ENCODE measurements at regions not wholly inside any gene's neighbourhood (a gene's known extent, or its start where the extent isn't known, plus 50 kb on each side); places are given as distances from the start of the nearest gene placed in this dataset.

- H3K9ac ChIP-seq, result no peak overlapping the region
- H3K4me3 ChIP-seq, result no peak overlapping the region
- H3K4me1 ChIP-seq (ENCODE audit: insufficient read depth), result no peaks in the 10 kb centered on the region
- H3K79me2 ChIP-seq (ENCODE audit: insufficient read depth), result no peaks in the 10 kb centered on the region
- no peaks in the 10 kb centered on the region for H3K27me3 ChIP-seq (replicated peaks; ENCODE audit: insufficient read depth)
- no peaks in the 10 kb centered on the region for H3K9me3 ChIP-seq (ENCODE audit: low read depth)
- H4K20me1 ChIP-seq (ENCODE audit: insufficient read depth), result no peaks in the 10 kb centered on the region
- WGBS, 2 experiments (ENCODE audit: low coverage in 1 of 2, low lambda C conversion rate in 2 of 2, missing lambda C conversion rate in 2 of 2), result 30 to 37% methylated on average over 4 of the region's 4 CpGs
- no peak overlapping the region for H3K4me2 ChIP-seq (ENCODE audit: unreplicated experiment)
- no peaks in the 10 kb centered on the region for H3K36me3 ChIP-seq (ENCODE audit: low read depth)
- in situ Hi-C loops (cut with MboI), result no loop called here
- no peaks in the 10 kb centered on the region for H3F3A ChIP-seq (ENCODE audit: insufficient read depth)
- H3K27ac ChIP-seq, result no peak overlapping the region
- DNase-seq, result no peak
- H2AFZ ChIP-seq, result no peak overlapping the region
- no peaks in the 10 kb centered on the region for H3K9me2 ChIP-seq (ENCODE audit: insufficient read depth)
- no peak for TF ChIP-seq EZH2 (IDR thresholded peaks at IDR 0.05; ENCODE audit: insufficient read depth, poor library complexity, severe bottlenecking)
- no peak for TF ChIP-seq EZH2phosphoT487 (IDR thresholded peaks at IDR 0.05; ENCODE audit: insufficient read depth, low read depth)
Measured at GRCh38 chr12:4074129-4074528, 199.4 kb upstream of the CCND2 start.

DNA sequence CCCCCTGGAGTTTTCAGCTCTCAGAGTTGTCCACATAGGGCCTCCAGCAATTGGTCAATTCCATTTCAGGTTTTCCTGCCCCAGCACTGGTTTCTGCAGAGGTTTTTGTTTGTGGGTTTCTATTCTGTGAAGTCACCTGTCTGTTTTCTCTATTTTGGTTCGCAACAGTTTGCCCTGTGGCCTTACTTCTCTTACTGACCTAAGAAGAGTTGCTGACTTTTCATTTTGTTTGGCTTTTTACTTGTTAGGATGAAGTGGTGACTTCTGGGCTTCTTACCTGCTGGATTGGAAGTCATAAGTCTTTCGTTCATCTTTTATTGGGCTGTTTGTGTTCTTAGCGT lies 196.4 kb upstream of the PARP11 start:
- Histone ChIP-seq H3K27ac (no peak overlapping the region), H3K9me3 (ENCODE audit: low read depth) (no peaks in the 10 kb centered on the region), H3K4me2 (ENCODE audit: unreplicated experiment) (no peak overlapping the region), H2AFZ (no peak overlapping the region), H3K36me3 (ENCODE audit: low read depth) (no peaks in the 10 kb centered on the region), H3K9ac (no peak overlapping the region), H4K20me1 (ENCODE audit: insufficient read depth) (no peaks in the 10 kb centered on the region), H3F3A (ENCODE audit: insufficient read depth) (no peaks in the 10 kb centered on the region), H3K4me1 (ENCODE audit: insufficient read depth) (no peaks in the 10 kb centered on the region), H3K27me3 (replicated peaks; ENCODE audit: insufficient read depth) (no peaks in the 10 kb centered on the region), H3K4me3 (no peak overlapping the region), H3K9me2 (ENCODE audit: insufficient read depth) (no peaks in the 10 kb centered on the region), H3K79me2 (ENCODE audit: insufficient read depth) (no peaks in the 10 kb centered on the region)
- 35 to 44% methylated on average over 3 of the region's 3 CpGs for WGBS, 2 experiments (ENCODE audit: low coverage in 1 of 2, low lambda C conversion rate in 2 of 2, missing lambda C conversion rate in 2 of 2)
- no peak for DNase-seq
- in situ Hi-C loops (cut with MboI), result no loop called here
- TF ChIP-seq EZH2phosphoT487 (IDR thresholded peaks at IDR 0.05; ENCODE audit: insufficient read depth, low read depth) (no peak), EZH2 (IDR thresholded peaks at IDR 0.05; ENCODE audit: insufficient read depth, poor library complexity, severe bottlenecking) (no peak)

GRCh38 chr12:4068981-4069669 lies 195.9 kb upstream of the PARP11 start:
- Histone ChIP-seq H3K27ac (no peak overlapping the region), H3K27me3 (replicated peaks; ENCODE audit: insufficient read depth) (no peaks in the 10 kb centered on the region; the same call in 1 of the 2 replicates), H3K9me3 (ENCODE audit: low read depth) (no peaks in the 10 kb centered on the region), H3K4me2 (ENCODE audit: unreplicated experiment) (no peak overlapping the region), H3K36me3 (ENCODE audit: low read depth) (no peaks in the 10 kb centered on the region), H2AFZ (no peak overlapping the region), H3K4me3 (no peak overlapping the region), H3K9me2 (ENCODE audit: insufficient read depth) (no peaks in the 10 kb centered on the region), H3K9ac (no peak overlapping the region), H3K79me2 (ENCODE audit: insufficient read depth) (no peaks in the 10 kb centered on the region), H3F3A (ENCODE audit: insufficient read depth) (no peaks in the 10 kb centered on the region), H4K20me1 (ENCODE audit: insufficient read depth) (no peaks in the 10 kb centered on the region), H3K4me1 (ENCODE audit: insufficient read depth) (no peaks in the 10 kb centered on the region)
- 0% methylated on average over 2 of the region's 2 CpGs for WGBS, 2 experiments (ENCODE audit: low coverage in 1 of 2, low lambda C conversion rate in 2 of 2, missing lambda C conversion rate in 2 of 2)
- DNase-seq, result no peak
- TF ChIP-seq EZH2 (IDR thresholded peaks at IDR 0.05; ENCODE audit: insufficient read depth, poor library complexity, severe bottlenecking) (no peak), EZH2phosphoT487 (IDR thresholded peaks at IDR 0.05; ENCODE audit: insufficient read depth, low read depth) (no peak)
- in situ Hi-C loops (cut with MboI), result no loop called here

DNA sequence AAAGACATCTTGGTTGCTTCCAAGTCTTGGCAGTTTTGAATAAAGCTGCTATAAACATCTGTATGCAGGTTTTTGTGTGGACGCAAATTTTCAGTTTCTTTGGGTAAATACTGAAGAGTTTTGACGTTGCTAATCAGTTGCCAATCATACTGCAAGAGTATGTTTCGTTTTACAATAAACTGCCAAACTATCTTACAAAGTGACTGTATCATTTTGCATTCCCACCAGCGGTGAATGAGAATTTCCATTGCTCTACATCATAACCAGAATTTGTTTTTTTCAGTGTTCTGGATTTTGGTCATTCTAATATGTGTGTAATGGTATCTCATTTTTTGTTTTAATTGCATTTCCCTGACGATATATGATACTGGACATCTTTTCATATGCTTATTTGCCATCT lies 190.8 kb upstream of the PARP11 start:
- no peak overlapping the region for H2AFZ ChIP-seq
- H3F3A ChIP-seq (ENCODE audit: insufficient read depth), result no peaks in the 10 kb centered on the region
- TF ChIP-seq EZH2phosphoT487 (IDR thresholded peaks at IDR 0.05; ENCODE audit: insufficient read depth, low read depth) (no peak), EZH2 (IDR thresholded peaks at IDR 0.05; ENCODE audit: insufficient read depth, poor library complexity, severe bottlenecking) (no peak)
- no peak overlapping the region for H3K4me3 ChIP-seq
- no peak overlapping the region for H3K27ac ChIP-seq
- no peaks in the 10 kb centered on the region for H3K79me2 ChIP-seq (ENCODE audit: insufficient read depth)
- no peaks in the 10 kb centered on the region; the same call in 1 of the 2 replicates for H3K27me3 ChIP-seq (replicated peaks; ENCODE audit: insufficient read depth)
- no peaks in the 10 kb centered on the region for H3K9me2 ChIP-seq (ENCODE audit: insufficient read depth)
- H3K4me2 ChIP-seq (ENCODE audit: unreplicated experiment), result no peak overlapping the region
- no peaks in the 10 kb centered on the region for H3K9me3 ChIP-seq (ENCODE audit: low read depth)
- no peaks in the 10 kb centered on the region for H3K36me3 ChIP-seq (ENCODE audit: low read depth)
- in situ Hi-C loops (cut with MboI), result no loop called here
- no peak for DNase-seq
- H3K4me1 ChIP-seq (ENCODE audit: insufficient read depth), result no peaks in the 10 kb centered on the region
- no peak overlapping the region for H3K9ac ChIP-seq
- no peaks in the 10 kb centered on the region for H4K20me1 ChIP-seq (ENCODE audit: insufficient read depth)
- 18 to 21% methylated on average over 5 of the region's 5 CpGs for WGBS, 2 experiments (ENCODE audit: low coverage in 1 of 2, low lambda C conversion rate in 2 of 2, missing lambda C conversion rate in 2 of 2)
